ENCODE measurements at regions not wholly inside any gene's neighbourhood (a gene's known extent, or its start where the extent isn't known, plus 50 kb on each side); places are given as distances from the start of the nearest gene placed in this dataset.
A peak's percentile ranks its signal among the peaks of the same experiment; 100 is the strongest.
"Not testable (repeated sequence)": the region's sequence is repeated elsewhere in the genome, so short reads cannot be mapped to it uniquely, and the experiment has no call there.

DNA sequence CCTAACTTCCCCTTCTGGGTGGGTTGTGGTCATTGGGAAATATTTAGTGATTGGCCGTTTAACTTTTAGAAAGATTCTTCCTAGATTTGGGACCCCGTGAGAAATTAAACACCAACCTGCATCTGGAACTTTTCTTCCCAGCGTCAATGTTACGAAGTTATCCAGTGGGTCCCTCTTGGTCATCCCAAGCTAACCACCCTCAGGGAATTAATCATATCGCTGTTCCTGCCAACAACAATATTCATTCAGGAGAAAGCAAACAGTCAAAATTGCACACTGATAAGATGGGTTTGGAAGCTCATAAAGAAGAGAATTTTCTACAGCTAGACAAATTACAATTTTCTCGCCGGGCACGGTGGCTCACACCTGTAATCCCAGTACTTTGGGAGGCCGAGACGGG is 121.2 kb upstream of the STX18 start:
- no peak for DNase-seq

DNA sequence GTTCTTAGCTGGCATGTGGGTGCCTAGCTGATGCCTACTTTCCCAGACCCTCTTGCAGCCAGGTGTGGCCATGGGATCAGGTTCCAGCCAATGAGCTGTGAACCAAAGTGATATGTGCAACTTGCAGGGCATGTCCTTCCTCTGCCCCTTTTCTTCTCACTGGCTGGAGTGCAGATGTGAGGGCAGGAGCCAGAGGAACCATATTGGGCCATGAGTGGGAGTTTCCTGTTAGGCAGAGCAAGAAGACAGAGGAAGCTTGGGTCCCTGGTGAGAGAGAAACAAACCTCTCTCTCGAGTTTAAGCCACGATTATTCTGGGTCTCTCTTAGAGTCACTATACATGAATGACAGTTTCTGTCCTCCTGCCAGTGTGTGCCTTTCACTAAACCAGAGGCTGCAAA is 120.4 kb upstream of the STX18 start:
- DNase-seq, result no peak

DNA sequence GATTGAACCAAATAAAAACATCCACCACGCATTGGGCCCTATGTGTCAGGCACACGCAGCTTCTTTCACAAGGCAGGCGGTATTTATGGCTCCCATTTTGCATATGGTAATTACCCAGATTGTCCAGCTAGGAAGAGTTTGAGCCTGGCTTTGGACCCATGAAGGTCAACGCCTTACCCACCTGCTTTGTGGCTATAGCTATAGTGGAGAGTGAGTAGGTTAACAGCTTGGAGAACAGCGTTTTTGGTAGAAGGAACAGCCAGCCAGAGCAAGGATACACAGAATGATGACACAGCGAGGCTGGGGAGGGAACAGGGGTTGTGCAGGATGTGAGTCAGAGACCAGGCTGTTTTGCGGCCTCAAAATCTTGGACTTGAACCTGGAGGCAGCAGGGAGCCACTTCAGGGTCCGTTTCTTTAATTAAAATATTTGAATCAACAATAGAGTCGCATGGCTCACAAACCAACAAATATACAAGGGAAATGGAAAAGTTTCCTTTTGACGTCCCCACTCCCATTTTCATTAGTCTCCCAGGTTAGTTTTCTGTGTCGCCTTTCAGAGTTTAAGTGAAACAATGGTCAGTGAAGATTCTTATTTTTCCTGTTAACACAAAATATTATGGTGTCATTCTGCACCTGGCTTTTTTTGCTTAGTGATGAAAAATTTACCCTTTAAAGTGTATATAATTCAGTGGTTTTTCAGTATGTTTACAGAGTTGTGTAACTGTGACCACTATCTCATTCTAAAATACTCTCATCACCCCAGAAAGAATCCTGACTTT is 118.2 kb upstream of the STX18 start:
- DNase-seq, result no peak

DNA sequence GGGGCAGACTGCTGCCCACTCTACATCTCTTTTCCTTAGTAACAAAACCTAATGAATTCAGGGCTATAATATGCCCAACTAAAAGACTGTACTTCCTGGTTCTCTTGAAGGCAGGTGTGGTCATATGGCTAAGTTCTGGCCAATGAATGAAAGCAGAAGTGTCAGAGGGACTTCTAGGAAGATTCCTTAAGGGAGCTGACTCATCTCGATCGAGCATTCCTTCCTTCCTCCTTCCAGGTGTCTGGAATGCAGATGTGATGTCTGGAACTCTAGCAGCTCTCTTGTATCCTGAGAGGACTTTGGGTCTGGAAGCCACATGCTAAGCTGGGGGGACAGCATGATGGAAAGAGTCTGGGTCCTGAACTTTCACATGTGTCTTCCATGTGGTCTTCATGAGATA is 116.2 kb upstream of the STX18 start:
- no peak for DNase-seq

DNA sequence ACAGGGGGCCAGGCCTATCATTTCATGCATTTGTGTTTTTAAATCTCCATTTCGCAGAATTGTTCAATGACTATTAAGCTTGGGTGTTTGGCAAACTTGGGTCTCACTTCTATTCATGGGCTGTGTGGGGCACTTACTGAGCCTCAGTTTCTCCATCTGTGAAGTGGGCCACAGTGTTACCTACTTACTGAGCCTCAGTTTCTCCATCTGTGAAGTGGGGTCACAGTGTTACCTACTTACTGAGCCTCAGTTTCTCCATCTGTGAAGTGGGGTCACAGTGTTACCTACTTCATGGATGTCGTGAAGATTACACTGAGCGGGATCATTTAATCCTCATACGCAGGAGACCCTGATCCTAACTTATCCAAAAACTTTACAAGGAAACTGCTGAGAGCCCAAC is 115.1 kb upstream of the STX18 start:
- no peak for DNase-seq

DNA sequence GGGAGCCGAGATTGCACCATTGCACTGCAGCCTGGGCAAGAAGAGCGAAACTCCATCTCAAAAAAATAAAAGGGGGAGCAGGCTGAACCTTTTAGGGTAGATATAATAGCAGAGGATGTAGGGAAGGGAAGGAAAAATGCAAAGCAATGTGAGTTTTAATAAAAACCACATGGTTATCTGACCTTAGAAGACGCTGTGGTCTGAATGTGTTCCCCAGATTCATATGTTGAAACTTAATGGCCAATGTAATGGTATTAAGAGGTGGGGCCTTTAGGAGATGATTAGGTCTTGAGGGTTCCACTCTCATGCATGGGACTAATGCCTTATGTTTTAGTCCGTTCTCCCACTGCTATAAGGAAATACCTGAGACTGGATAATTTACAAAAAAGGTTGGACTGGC is 114.1 kb upstream of the STX18 start:
- no peak for DNase-seq

DNA sequence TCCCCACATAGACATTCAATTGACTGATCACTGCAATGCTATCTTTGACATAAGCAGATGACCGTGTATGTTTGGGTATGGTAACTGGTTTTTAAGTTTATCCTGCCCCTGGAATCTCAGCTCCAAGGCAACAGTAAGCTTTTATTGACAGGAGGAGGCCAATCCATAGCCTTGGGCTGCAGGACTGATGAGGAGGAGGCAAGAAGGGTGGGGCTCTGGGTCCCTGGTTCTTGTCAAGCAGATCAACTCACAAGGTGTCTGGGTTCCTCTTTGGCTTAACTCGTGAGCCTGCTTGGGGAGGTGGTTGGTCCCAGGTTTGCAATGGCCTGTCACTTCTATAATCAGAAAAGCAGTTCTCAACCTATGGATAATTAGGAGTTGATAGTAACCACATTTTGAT is 113.2 kb upstream of the STX18 start:
- no peak for DNase-seq

DNA sequence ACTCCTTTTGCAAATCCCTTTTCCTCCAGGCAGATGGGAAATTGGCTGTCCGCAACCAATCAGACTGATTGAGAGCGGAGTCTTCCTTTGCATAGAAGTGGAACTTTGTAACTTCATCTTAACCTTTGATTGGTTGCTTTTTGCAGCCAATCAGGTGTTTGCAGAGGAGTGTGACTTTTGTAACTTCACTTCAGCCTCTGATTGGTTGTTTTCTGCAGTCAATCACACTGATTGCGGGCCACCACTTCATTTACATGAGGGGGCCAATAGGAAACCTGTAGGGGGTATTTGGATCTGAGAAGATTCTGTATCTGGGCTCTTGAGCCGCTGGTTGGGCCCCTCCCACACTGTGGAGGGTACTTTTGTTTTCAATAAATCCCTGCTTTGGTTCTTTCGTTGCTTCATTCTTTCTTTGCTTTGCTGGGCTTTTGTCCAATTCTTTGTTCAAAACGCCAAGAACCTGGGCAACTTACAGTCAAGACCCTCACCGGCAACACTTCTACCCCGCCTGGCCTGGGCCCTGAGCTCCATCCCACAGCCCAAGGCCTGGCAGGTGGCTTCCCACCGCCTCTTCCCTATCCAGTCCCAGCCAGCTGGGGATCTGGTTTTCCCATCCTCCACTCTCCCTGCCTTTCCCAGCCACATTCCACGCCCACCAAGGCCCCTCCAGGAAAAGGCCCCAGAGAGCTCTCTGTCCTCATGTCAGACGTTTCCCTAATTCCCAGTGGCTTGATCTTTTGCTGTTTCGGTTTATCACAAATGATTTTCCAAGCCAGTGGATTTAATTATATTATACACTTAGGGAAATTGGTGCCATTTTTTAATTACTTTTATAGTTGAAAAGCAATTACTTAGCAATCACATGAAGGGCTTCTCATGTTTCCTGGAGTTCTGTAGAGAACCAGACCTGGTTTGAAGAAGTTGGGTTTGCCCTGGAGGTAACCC is 110.2 kb upstream of the STX18 start:
- no peak for DNase-seq

DNA sequence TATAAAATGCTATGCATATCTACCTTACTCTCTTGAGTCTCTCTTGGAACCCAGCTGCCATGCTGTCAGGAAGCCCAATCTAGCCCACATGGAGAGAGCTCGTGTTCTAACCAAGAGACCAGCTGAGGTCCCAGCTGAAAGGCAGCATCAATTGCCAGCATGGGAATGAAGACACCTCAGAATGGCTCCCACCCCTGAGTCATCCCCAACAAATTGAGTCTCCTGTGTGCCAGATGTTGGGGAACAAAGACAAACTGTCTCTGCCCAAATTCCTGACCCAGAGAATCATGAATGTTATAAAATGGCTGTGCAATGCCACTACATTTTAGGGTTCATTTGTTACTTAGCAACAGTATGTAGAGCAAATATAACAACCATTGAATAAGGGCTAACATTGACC is 105.2 kb upstream of the STX18 start:
- DNase-seq, result no peak

DNA sequence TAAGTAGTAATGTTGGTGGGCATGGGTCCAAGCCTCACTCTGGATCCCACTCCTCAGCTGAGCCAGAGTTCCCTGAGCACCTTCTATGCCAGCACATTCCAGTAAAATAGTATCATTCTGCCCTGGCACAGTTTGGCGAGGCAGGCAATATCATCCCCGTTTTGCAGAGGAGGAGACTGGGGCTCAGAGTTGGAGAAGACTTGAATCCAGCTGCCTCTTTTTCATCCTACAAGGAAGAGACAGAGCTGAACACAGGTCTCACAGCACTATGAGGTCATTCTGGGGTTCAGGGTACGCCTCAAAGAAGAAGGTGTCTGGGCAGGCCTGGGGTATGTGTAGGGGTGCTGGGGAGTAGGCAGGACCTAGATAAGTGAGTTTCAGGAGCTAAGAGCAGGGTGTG is 103.9 kb upstream of the STX18 start:
- no peak for DNase-seq

DNA sequence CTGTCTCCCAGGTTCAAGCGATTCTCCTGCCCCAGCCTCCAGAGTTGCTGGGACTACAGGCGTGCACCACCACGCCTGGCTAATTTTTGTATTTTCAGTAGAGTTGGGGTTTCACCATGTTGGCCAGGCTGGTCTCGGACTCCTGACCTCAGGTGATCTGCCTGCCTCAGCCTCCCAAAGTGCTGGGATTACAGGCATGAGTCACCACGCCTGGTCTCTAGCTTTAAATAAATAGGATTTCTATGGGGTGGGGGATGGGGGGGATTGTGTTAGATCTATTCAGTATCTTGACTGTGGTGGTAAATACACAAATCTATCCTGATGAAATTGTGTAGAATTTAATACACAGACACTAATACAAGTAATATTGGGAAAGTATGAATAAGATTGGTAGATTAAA is 102.4 kb upstream of the STX18 start:
- DNase-seq, result not testable (repeated sequence)

DNA sequence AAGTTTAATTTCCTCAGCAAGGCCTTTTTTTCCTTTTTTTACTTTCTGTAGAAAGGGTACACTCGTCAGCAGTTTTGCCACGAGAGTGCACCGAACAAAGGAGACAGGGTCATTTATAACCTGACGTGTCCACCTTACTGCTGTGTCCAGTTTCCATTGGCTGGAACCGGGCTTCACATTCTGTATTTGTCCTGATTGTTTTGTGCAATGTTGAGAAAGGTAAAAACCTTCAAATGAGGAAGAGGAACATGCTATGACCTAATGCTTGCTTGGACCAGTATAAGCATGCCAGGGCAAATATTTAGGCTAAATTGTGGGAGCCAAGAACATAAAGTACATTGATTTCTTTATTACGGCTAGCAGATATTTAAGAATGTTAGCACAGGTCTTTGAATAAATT is 101.9 kb upstream of the STX18 start:
- DNase-seq, result not testable (repeated sequence)

DNA sequence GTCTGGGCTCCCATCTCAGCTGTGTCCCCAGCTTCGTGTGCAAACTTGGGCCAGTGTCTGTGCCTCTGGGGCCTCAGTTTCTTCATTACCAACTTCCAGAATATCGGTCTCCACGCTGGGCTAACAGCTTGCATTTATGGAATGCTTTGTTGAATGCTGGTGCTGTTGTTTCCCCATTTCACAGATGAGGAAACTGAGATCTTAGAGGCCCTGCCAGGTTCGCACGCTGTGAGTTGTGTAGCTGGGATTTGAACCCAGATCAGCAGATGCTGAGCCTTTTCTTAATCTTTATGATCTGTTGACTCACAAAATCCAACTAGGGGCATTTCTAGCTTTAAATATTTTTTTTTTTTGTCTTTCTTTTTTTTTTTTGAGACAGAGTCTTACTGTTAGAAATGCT is 101.5 kb upstream of the STX18 start:
- DNase-seq, result no peak

DNA sequence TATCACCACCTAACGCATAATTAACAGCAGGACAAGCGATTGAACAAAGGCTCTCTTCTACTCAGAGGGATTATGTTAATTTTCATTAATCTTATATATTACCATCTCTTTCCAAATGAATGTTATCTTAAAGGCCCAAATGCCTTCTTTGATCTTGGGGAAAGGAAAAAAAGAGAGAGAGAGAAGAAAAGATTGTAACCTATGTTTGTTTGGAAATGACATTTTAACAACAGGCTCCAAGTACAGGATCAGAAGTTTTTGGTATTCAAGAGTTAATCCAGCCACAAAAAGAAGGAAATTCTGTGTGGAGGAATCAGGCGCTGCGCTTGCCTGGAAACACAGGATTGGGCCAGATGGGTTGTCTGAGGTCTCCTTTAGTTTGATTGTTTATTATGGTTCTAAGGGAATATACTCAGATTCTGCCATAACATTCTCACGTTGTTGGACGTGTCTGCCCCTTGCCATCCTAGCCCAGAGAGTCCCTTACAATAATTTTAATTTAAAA is 100.7 kb upstream of the STX18 start:
- DNase-seq, result no peak

DNA sequence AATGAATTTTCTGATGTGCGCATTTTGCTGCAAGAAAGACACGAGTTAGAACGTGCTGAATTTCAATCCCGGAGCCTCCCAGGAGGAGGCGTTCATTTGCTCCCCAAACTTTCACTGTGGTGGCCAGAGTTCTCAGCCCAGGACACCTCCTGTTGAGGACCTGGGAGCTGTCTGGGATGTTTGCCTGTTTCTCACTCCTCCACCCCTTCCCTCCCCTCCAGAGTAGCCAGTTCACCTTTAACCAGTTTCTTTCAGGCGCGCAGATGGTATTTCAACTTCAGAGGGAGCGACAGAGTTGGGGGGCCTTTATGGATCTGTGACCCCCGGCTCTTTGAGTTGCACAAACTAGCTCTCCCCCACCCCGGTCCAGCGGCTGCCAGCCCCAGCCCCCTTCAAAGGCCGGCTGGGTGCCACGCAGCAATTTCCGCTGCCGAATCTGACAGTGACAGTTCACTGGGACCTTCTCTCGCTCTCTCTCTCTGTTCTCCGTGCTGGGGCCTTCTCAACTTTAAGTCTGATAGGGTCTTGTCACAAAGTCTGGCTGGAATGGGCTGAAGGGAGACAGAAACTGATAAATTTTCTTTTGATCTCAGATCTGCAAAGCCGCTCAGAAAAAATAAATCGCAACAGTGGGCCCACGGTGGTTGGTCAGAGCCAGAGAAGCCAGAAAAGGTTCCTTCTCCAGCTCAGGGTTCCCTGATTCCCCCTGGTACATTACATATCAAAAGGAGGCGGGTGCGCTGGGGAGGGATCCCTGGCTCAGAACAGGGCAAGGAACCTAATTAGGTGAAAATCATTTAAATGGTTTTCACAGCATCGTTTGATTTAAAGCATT is 100.0 kb upstream of the STX18 start:
- no peak for DNase-seq

DNA sequence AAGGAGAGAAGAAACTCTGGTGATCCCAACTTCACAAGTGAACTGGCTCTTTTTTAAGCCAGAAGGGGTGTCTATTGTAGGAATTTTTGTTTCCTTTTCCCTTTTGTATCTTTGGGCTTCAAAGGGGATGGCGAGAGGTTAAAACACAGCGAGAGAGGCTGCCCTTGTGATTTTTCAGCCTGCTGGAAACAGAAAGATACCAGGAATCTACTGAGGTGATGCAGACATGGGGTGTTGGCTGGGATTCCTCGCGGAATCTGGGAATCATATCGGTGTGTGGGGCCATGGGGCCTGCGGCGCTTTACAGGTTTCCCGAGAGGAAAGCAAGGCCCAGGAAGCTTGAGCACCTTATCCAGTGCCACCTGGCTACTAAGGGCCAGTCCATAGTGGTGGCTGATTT is 99.4 kb upstream of the STX18 start:
- no peak for DNase-seq

DNA sequence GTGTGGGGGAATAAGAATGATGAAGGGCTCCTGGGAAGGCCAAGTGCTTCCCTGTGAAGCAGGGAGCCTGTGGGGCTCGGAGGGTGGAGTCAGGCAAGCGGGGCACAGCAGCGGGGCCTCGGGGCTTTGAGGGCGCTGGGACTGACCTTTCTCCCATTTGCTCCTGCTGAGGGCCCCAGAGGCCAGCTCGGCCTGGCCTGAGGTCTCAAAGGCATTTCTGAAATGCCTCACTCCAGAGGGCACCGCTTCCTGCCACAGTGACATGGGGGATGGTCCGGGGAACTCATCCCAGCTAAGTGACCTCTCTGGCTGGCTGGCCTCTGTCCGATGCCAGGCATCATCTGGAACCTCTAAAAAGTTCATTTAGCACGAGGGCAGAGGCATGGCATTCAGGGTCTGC is 98.8 kb upstream of the STX18 start:
- DNase-seq, result no peak

DNA sequence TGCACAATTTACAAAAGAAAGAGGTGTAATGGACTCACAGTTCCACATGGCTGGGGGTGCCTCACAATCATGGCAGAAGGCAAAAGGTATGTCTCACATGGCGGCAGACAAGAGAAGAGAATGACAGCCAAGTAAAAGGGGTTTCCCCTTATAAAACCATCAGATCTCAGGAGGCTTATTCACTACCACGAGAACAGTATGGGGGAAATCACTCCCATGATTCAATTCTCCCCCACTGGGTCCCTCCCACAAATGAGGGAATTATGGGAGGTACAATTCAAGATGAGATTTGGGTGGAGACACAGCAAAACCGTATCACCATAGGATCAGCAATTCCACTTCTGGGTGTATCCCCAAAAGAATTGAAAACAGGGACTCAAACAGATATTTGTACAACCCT is 97.5 kb upstream of the STX18 start:
- DNase-seq, result no peak

DNA sequence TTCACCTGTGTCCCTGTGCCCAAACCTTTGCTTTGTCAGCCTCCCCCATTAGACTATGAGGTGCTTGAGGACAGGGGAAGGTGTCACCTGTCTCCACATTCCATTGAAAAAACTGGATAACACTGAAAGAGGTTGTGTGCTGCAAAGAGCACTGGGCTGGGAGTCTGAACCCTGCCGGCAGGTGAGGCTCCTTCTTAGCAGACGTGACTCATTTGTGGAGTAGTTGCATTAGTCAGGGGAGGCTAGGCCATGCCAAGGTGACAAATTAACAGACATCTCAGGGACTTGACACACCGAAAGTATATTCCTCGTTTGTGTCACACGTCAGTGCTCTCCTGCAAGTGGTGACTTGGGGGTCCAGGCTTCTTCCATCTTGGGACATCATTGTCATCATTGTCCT is 95.9 kb upstream of the STX18 start:
- DNase-seq, result peak; percentile 80

DNA sequence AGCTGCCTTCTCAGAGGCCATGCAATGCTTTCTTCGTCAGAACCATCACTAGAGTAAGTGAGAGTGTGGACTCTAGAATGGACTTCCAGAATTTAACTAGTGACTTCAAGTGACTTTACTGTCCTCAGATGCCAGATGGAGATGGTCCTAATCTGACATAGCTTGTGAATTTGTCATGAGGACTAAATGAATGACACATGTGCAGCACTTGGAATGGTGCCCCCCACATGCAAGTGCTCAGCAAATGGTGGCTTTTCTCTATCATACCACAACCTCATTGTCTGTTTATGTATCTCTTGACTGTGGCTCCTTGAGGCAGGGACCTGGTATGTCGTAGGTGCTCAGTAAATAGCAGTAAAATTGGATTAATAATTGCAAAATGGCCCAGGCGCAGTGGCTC is 91.6 kb upstream of the STX18 start:
- no peak for DNase-seq

DNA sequence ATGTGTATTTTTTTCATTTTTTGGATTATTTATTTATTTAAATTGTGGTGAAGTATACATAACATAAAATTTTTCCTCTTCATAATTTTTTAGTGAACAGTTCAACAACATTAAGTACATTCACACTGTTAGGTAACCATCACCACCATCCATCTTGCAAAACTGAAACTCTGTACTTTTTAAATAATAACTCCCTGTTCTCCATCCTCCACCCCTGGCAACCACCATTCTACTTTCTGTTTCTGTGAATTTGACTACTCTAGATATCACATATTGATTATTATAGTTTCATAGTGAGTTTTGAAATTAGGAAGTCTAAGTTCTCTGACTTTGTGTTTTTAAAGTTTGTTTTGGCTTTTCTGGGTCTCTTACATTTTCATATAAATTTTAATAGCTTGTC is 89.3 kb upstream of the STX18 start:
- DNase-seq, result peak; percentile 35

DNA sequence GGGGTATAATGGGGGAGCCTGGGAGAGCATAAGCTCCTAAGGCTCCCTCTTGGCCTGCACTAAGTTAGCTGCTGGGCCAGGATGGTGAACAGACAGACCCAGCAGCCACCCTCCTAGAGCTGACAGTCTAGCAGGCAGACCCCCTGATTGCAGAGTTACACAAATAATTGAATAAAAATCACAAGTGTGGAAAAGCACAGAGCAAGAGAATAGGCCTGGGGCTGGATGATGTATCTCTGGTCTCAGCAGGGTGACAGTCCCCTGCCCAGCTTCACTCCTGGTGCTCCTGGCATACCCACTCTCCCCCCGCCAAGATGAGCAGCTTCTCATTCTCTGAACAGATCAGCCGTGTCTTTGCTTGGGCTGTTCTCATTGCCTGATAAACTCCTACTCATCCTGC is 86.1 kb upstream of the STX18 start:
- DNase-seq, result no peak

DNA sequence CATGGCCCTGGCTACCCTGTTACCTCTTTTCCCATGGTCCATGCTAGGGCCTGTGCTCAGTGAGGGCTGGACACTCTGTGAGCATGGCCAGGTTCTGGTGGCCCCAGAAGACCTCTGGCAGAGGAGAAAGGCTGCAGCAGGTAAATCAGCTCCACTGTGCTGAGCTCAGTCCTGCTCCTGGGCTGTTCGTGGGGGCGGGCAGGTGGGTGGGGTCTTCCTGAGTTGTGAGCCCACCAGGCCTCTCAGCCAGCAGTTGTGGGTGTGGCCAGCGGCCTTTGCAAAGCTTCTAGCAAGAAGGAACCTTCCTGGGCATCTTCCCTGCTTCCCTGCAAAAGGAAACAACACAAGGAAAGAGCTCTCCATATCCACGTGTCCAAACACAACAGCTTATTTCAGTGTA is 85.3 kb upstream of the STX18 start:
- no peak for DNase-seq
